ENCODE measurements at regions not wholly inside any gene's neighbourhood (a gene's known extent, or its start where the extent isn't known, plus 50 kb on each side); places are given as distances from the start of the nearest gene placed in this dataset.

DNA sequence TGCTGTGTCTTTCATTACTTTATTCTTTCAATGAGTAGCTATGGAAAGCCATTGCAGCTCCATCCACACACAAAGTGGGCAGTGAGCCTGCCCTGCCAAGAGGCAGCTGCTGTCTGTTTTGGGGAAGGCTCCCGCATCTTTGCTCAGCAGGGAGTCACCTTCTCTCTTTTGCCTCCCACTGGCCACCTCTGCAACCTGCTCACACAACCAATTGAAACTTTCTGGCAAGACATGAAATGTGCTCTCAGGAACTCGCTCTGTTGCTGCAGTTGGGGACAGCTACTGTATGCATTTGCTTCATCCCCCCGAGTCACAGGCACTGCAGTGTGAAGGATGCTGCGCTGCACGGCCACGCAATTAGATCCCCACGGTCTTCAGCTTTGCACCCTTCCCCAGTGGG lies 244.8 kb upstream of the NFE2L3 start:
- TF ChIP-seq CTCF (IDR thresholded peaks at IDR 0.05; ENCODE audit: borderline replicate concordance, extremely low read depth, low read length, poor library complexity, severe bottlenecking) (no peak), EZH2 (IDR thresholded peaks at IDR 0.05; ENCODE audit: borderline replicate concordance, low read depth, low read length, severe bottlenecking) (no peak)
